K562 (cell line): ENCODE measurements at regions not wholly inside any gene's neighbourhood (a gene's known extent, or its start where the extent isn't known, plus 50 kb on each side); places are given as distances from the start of the nearest gene placed in this dataset.

Experiments used
- GTF3C2 ChIP-seq: IDR thresholded peaks from 3 replicates; pipeline ENCODE4 v1.6.1; 2011; ENCODE audit warnings: borderline replicate concordance, mild to moderate bottlenecking, moderate library complexity; ENCODE audit not compliant: insufficient read length; ENCODE audit errors: extremely low read depth
- KHSRP ChIP-seq: fragments of 450-650 bp; IDR thresholded peaks from 2 replicates; pipeline ENCODE4 v1.6.1; 2017
- SNAPC5 ChIP-seq: fragments of 250-450 bp; sonication (Bioruptor Pico); IDR thresholded peaks from 2 replicates; pipeline ENCODE4 v1.8.0; 2021; ENCODE audit warnings: moderate library complexity, mild to moderate bottlenecking, inconsistent platforms
- ZKSCAN3 ChIP-seq: fragments of 250-450 bp; sonication (Bioruptor Pico); IDR thresholded peaks from 2 replicates; pipeline ENCODE4 v1.4.0; 2020
- ZNF586 ChIP-seq: fragments of 450-650 bp; formaldehyde crosslinking; conservative IDR thresholded peaks from 2 replicates; pipeline ENCODE4 v1.4.0; 2020; ENCODE audit warnings: mild to moderate bottlenecking, moderate library complexity
- TF ChIP-seq, protein P1 (sequence below): fragments of 450-650 bp; IDR thresholded peaks from 2 replicates; pipeline ENCODE4 v1.6.1; 2016; ENCODE audit warnings: mild to moderate bottlenecking, moderate library complexity
- TF ChIP-seq, protein P2 (sequence below): fragments of 250-450 bp; sonication (Bioruptor Pico); IDR thresholded peaks from 2 replicates; pipeline ENCODE4 v1.8.0; 2022; ENCODE audit warnings: moderate library complexity, mild to moderate bottlenecking, inconsistent platforms

GRCh38 chr4:101420661-101421060, 73.3 kb upstream of the PPP3CA start (continued):
- TF ChIP-seq, protein P1, sequence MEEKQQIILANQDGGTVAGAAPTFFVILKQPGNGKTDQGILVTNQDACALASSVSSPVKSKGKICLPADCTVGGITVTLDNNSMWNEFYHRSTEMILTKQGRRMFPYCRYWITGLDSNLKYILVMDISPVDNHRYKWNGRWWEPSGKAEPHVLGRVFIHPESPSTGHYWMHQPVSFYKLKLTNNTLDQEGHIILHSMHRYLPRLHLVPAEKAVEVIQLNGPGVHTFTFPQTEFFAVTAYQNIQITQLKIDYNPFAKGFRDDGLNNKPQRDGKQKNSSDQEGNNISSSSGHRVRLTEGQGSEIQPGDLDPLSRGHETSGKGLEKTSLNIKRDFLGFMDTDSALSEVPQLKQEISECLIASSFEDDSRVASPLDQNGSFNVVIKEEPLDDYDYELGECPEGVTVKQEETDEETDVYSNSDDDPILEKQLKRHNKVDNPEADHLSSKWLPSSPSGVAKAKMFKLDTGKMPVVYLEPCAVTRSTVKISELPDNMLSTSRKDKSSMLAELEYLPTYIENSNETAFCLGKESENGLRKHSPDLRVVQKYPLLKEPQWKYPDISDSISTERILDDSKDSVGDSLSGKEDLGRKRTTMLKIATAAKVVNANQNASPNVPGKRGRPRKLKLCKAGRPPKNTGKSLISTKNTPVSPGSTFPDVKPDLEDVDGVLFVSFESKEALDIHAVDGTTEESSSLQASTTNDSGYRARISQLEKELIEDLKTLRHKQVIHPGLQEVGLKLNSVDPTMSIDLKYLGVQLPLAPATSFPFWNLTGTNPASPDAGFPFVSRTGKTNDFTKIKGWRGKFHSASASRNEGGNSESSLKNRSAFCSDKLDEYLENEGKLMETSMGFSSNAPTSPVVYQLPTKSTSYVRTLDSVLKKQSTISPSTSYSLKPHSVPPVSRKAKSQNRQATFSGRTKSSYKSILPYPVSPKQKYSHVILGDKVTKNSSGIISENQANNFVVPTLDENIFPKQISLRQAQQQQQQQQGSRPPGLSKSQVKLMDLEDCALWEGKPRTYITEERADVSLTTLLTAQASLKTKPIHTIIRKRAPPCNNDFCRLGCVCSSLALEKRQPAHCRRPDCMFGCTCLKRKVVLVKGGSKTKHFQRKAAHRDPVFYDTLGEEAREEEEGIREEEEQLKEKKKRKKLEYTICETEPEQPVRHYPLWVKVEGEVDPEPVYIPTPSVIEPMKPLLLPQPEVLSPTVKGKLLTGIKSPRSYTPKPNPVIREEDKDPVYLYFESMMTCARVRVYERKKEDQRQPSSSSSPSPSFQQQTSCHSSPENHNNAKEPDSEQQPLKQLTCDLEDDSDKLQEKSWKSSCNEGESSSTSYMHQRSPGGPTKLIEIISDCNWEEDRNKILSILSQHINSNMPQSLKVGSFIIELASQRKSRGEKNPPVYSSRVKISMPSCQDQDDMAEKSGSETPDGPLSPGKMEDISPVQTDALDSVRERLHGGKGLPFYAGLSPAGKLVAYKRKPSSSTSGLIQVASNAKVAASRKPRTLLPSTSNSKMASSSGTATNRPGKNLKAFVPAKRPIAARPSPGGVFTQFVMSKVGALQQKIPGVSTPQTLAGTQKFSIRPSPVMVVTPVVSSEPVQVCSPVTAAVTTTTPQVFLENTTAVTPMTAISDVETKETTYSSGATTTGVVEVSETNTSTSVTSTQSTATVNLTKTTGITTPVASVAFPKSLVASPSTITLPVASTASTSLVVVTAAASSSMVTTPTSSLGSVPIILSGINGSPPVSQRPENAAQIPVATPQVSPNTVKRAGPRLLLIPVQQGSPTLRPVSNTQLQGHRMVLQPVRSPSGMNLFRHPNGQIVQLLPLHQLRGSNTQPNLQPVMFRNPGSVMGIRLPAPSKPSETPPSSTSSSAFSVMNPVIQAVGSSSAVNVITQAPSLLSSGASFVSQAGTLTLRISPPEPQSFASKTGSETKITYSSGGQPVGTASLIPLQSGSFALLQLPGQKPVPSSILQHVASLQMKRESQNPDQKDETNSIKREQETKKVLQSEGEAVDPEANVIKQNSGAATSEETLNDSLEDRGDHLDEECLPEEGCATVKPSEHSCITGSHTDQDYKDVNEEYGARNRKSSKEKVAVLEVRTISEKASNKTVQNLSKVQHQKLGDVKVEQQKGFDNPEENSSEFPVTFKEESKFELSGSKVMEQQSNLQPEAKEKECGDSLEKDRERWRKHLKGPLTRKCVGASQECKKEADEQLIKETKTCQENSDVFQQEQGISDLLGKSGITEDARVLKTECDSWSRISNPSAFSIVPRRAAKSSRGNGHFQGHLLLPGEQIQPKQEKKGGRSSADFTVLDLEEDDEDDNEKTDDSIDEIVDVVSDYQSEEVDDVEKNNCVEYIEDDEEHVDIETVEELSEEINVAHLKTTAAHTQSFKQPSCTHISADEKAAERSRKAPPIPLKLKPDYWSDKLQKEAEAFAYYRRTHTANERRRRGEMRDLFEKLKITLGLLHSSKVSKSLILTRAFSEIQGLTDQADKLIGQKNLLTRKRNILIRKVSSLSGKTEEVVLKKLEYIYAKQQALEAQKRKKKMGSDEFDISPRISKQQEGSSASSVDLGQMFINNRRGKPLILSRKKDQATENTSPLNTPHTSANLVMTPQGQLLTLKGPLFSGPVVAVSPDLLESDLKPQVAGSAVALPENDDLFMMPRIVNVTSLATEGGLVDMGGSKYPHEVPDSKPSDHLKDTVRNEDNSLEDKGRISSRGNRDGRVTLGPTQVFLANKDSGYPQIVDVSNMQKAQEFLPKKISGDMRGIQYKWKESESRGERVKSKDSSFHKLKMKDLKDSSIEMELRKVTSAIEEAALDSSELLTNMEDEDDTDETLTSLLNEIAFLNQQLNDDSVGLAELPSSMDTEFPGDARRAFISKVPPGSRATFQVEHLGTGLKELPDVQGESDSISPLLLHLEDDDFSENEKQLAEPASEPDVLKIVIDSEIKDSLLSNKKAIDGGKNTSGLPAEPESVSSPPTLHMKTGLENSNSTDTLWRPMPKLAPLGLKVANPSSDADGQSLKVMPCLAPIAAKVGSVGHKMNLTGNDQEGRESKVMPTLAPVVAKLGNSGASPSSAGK: no peak
- TF ChIP-seq ZNF586 (CRISPR knock-in tag) (no peak), SNAPC5 (CRISPR knock-in tag) (no peak), GTF3C2 (no peak), ZKSCAN3 (no peak), KHSRP (no peak)
- TF ChIP-seq, protein P2, sequence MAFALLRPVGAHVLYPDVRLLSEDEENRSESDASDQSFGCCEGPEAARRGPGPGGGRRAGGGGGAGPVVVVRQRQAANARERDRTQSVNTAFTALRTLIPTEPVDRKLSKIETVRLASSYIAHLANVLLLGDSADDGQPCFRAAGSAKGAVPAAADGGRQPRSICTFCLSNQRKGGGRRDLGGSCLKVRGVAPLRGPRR (CRISPR knock-in tag): no peak
- TF ChIP-seq, all 486 proteins: peak for 0
